Activated CD8-positive, alpha-beta T cell treated with anti-CD3 and anti-CD28 coated beads for 36 hours (primary cell): ENCODE measurements at regions not wholly inside any gene's neighbourhood (a gene's known extent, or its start where the extent isn't known, plus 50 kb on each side); places are given as distances from the start of the nearest gene placed in this dataset.

Source experiments
- ATAC-seq: fragments of 200-7000 bp; cut with Tn5 transposase; one replicate; pipeline ENCODE4 v1.10.0; 2021; ENCODE audit warnings: mild to moderate bottlenecking, moderate library complexity
- CTCF ChIA-PET: fragments of 350-600 bp; sonication (Branson Sonifier 250); formaldehyde crosslinking; loops from one replicate; lab custom pipeline; 2021; ENCODE audit warnings: antibody characterized with exemption; lab: Charles Lee
- POLR2A ChIA-PET: fragments of 350-600 bp; sonication (Branson Sonifier 250); formaldehyde crosslinking; loops from one replicate; lab custom pipeline; 2021; ENCODE audit warnings: antibody characterized with exemption; lab: Charles Lee
- DNase-seq: peaks from one replicate; pipeline ENCODE4 v3.0.0-alpha.2; 2020
- H3K27ac Mint-ChIP-seq: one replicate; pipeline ENCODE4 v1.8.0; 2021; ENCODE audit warnings: mild to moderate bottlenecking, mixed read lengths
- H3K27me3 Mint-ChIP-seq: one replicate; pipeline ENCODE4 v1.8.0; 2021; ENCODE audit warnings: mixed read lengths
- H3K36me3 Mint-ChIP-seq: one replicate; pipeline ENCODE4 v1.8.0; 2021; ENCODE audit warnings: low read depth, mixed read lengths
- H3K4me1 Mint-ChIP-seq: one replicate; pipeline ENCODE4 v1.8.0; 2021; ENCODE audit warnings: low read depth, mixed read lengths
- H3K4me3 Mint-ChIP-seq: one replicate; pipeline ENCODE4 v1.8.0; 2021; ENCODE audit warnings: mild to moderate bottlenecking, moderate library complexity, mixed read lengths
- H3K9me3 Mint-ChIP-seq: one replicate; pipeline ENCODE4 v1.8.0; 2021; ENCODE audit warnings: mixed read lengths
- intact Hi-C: fragments of 100-400 bp; cut with micrococcal nuclease; formaldehyde crosslinking; loops from one replicate; pipeline ENCODE4 v1.10.0; 2022
- TF ChIP-seq, protein P1 (sequence below): fragments of 200-600 bp; IDR thresholded peaks from one replicate; pipeline ENCODE4 v1.8.0; 2022; ENCODE audit warnings: antibody characterized with exemption, mild to moderate bottlenecking

- H3K36me3 Mint-ChIP-seq: no peaks in the 10 kb centered on the region
- no peak for ATAC-seq
- DNase-seq: no peak
- H3K4me1 Mint-ChIP-seq: no peaks in the 10 kb centered on the region
- TF ChIP-seq, protein P1, sequence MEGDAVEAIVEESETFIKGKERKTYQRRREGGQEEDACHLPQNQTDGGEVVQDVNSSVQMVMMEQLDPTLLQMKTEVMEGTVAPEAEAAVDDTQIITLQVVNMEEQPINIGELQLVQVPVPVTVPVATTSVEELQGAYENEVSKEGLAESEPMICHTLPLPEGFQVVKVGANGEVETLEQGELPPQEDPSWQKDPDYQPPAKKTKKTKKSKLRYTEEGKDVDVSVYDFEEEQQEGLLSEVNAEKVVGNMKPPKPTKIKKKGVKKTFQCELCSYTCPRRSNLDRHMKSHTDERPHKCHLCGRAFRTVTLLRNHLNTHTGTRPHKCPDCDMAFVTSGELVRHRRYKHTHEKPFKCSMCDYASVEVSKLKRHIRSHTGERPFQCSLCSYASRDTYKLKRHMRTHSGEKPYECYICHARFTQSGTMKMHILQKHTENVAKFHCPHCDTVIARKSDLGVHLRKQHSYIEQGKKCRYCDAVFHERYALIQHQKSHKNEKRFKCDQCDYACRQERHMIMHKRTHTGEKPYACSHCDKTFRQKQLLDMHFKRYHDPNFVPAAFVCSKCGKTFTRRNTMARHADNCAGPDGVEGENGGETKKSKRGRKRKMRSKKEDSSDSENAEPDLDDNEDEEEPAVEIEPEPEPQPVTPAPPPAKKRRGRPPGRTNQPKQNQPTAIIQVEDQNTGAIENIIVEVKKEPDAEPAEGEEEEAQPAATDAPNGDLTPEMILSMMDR: no peak
- H3K27me3 Mint-ChIP-seq: peaks cover 2% of the 10 kb centered on the region
- CTCF ChIA-PET: no interaction called here
- POLR2A ChIA-PET: no interaction called here
- H3K9me3 Mint-ChIP-seq: no peaks in the 10 kb centered on the region
- H3K4me3 Mint-ChIP-seq: no peak overlapping the region
- intact Hi-C loops: no loop called here
- no peak overlapping the region for H3K27ac Mint-ChIP-seq
Observed at GRCh38 chr2:128388499-128388941, 69.9 kb upstream of the HS6ST1 start.

DNA sequence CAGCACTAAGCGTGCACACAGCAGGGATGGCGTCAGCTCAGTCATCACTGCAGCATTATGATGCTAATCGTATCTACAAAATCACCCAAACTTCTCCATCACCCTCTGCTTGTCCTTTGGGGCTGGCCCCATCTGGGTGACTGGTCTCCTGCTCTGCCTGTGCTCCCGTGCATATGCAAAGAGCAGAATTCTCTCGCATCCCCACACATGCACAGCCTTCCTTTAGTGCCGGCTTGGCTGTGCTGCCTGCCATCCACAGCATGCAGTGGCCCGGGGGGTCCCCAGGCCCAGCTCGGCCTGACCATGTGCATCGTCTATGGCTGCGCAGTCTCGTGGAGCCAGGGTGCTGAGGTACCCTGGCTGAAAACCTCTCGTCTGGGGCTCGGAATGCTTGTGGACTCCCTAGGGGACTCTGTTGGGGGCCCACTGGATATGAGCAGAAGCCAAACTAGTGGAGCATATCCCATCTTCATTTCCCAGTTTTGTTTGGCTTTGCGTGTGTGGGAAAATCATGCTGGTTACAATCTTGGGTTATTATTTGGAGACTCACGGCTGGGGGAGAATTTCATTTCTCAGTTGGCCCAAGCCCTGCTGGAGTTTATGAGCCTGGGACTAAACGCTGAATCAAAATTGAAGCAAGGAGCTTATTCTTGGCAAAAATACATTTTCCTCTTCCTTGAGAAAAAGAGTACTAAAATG lies 70.9 kb upstream of the HS6ST1 start:
- DNase-seq (no peak), ATAC-seq (no peak)
- CTCF ChIA-PET: no interaction called here
- intact Hi-C loops: no loop called here
- H3K4me3 Mint-ChIP-seq: no peak overlapping the region
- H3K9me3 Mint-ChIP-seq: no peaks in the 10 kb centered on the region
- peaks cover 2% of the 10 kb centered on the region for H3K27me3 Mint-ChIP-seq
- POLR2A ChIA-PET: no interaction called here
- H3K36me3 Mint-ChIP-seq: no peaks in the 10 kb centered on the region
- TF ChIP-seq, protein P1: no peak
- no peaks in the 10 kb centered on the region for H3K4me1 Mint-ChIP-seq
- H3K27ac Mint-ChIP-seq: no peak overlapping the region

DNA sequence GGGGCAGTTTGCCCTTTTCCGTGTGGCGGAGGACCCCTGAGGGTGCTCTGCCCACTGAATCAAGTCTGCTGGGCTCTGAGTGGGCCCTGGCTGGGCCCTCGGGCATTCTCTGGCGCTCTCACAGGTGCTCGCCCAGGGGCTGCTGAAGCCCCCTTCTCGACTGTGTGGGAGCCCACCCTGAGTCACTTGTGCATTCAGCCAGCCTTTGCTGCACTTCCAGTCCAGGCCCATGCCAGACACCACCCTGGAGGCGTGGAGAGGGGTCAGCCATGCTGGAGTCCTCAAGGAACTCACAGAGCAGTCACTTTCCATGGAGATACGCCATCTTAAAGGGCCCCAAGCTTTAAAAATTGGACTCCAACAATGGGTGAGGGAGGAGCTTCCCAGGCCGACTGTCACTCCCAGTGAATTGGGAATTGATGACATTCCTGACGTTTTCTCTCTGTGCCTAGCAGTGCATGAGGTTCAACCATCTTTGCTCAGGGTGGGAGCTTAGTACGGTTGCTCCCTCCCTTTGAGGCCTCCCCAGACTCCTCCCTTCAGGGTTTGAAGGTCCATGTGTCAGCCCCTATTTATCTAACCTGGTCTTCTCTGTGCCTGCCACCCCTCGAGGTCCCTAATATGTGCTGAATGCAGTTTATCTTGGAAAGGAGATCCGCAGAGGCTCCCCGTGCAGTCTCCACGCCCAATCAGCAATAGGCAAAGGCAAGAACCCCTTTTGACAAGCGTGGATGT lies 71.8 kb upstream of the HS6ST1 start:
- TF ChIP-seq, protein P1: no peak
- ChIA-PET POLR2A (no interaction called here), CTCF (no interaction called here)
- Mint-ChIP-seq H3K9me3 (no peaks in the 10 kb centered on the region), H3K4me1 (no peaks in the 10 kb centered on the region), H3K27me3 (no peaks in the 10 kb centered on the region), H3K36me3 (no peaks in the 10 kb centered on the region), H3K4me3 (no peak overlapping the region), H3K27ac (no peak overlapping the region)
- DNase-seq: no peak
- intact Hi-C loops: no loop called here
- no peak for ATAC-seq

GRCh38 chr2:128390991-128391630 lies 72.4 kb upstream of the HS6ST1 start:
- Mint-ChIP-seq H3K36me3 (no peaks in the 10 kb centered on the region), H3K4me3 (no peak overlapping the region), H3K27ac (no peak overlapping the region), H3K27me3 (no peaks in the 10 kb centered on the region), H3K4me1 (no peaks in the 10 kb centered on the region), H3K9me3 (no peaks in the 10 kb centered on the region)
- no peak for DNase-seq
- TF ChIP-seq, protein P1: no peak
- POLR2A ChIA-PET: no interaction called here
- ATAC-seq: no peak
- CTCF ChIA-PET: no interaction called here
- intact Hi-C loops: no loop called here

- ChIA-PET POLR2A (no interaction called here), CTCF (no interaction called here)
- Mint-ChIP-seq H3K27ac (no peak overlapping the region), H3K36me3 (no peaks in the 10 kb centered on the region), H3K27me3 (no peaks in the 10 kb centered on the region), H3K4me3 (no peak overlapping the region), H3K9me3 (no peaks in the 10 kb centered on the region), H3K4me1 (no peaks in the 10 kb centered on the region)
- DNase-seq: no peak
- no peak for ATAC-seq
- TF ChIP-seq, protein P1: no peak
- intact Hi-C loops: no loop called here
Observed at GRCh38 chr2:128391679-128392078, 73.0 kb upstream of the HS6ST1 start.
